Mucosa of descending colon (tissue), 3 donors: ENCODE measurements at regions not wholly inside any gene's neighbourhood (a gene's known extent, or its start where the extent isn't known, plus 50 kb on each side); places are given as distances from the start of the nearest gene placed in this dataset.

Source experiments
- ATAC-seq: fragments of 200-7000 bp; cut with Tn5 transposase; one replicate; pipeline ENCODE4 v1.9.1; 2020; ENCODE audit warnings: mild to moderate bottlenecking, moderate library complexity
- DNase-seq, 3 donors: peaks; one replicate each; pipeline ENCODE4 v3.0.0-alpha.2; 2020
- H3K36me3 ChIP-seq: fragments of 200-600 bp; one replicate; pipeline ENCODE4 v1.8.0; 2021; ENCODE audit warnings: low read depth, mild to moderate bottlenecking
- H3K4me1 ChIP-seq: fragments of 200-600 bp; one replicate; pipeline ENCODE4 v1.8.0; 2021; ENCODE audit warnings: low read depth, mild to moderate bottlenecking
- H3K4me3 ChIP-seq: fragments of 200-600 bp; one replicate; pipeline ENCODE4 v1.8.0; 2021; ENCODE audit warnings: mild to moderate bottlenecking
- H3K9me3 ChIP-seq: fragments of 200-600 bp; one replicate; pipeline ENCODE4 v1.8.0; 2021; ENCODE audit warnings: mild to moderate bottlenecking
- CTCF ChIP-seq: fragments of 200-600 bp; IDR thresholded peaks from one replicate; pipeline ENCODE4 v1.8.0; 2022; ENCODE audit warnings: antibody characterized with exemption, mild to moderate bottlenecking
- intact Hi-C, 2 donors: fragments of 100-400 bp; cut with DNase I in 1 of 2; cut with micrococcal nuclease in 1 of 2; formaldehyde crosslinking; loops; one replicate each; pipeline versions ENCODE4 v1.11.0 to v1.11.1; 2022; cut with DNase I, micrococcal nuclease
- donor health status: DM: no; HTN: no; CAD: no; lungs with moderate emphysema.
- donor health status: DM: no; HTN: no; CAD: no.
- donor health status: DM: no; HTN: yes; CAD: no.

DNA sequence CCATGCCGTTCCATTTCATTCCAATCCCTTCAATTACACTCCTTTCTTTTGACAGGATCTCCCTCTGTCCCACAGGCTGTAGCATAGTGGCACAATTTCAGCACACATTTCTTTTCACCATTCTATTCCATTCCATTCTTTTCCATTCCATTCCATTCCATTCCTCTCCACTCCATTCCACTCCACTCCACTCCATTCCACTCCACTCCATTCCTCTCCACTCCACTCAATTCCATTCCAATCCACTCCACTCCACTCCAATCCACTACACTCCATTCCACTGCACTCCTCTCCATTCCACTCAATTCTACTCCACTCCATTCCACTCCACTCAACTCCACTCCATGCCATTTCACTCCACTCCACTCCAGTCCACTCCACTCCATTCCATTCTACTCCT is 1495.1 kb downstream of the TSPY10 start:
- Histone ChIP-seq H3K36me3 (no peaks in the 10 kb centered on the region), H3K4me1 (no peaks in the 10 kb centered on the region), H3K4me3 (no peak overlapping the region), H3K9me3 (peaks cover 26% of the 10 kb centered on the region)
- ATAC-seq, result no peak
- DNase-seq, result no peak
- no peak for TF ChIP-seq CTCF
- intact Hi-C loops, result no loop called here

GRCh38 chrY:11044234-11044883 is 1516.7 kb downstream of the TSPY10 start:
- intact Hi-C loops, result no loop called here
- ATAC-seq, result no peak
- Histone ChIP-seq H3K9me3 (peaks cover 7% of the 10 kb centered on the region), H3K4me1 (no peaks in the 10 kb centered on the region), H3K36me3 (no peaks in the 10 kb centered on the region), H3K4me3 (no peak overlapping the region)
- no peak for DNase-seq
- no peak for TF ChIP-seq CTCF

- no peak for DNase-seq
- H3K4me1 ChIP-seq, result no peaks in the 10 kb centered on the region
- H3K4me3 ChIP-seq, result no peak overlapping the region
- intact Hi-C loops, result no loop called here
- TF ChIP-seq CTCF, result no peak
- H3K36me3 ChIP-seq, result no peaks in the 10 kb centered on the region
- ATAC-seq, result no peak
- no peaks in the 10 kb centered on the region for H3K9me3 ChIP-seq
Measured at GRCh38 chrY:11063486-11063885, 1535.8 kb downstream of the TSPY10 start.

GRCh38 chrY:11063960-11064359 is 1536.3 kb downstream of the TSPY10 start:
- no peak for DNase-seq
- intact Hi-C loops, result no loop called here
- no peak for ATAC-seq
- no peak for TF ChIP-seq CTCF
- Histone ChIP-seq H3K9me3 (no peaks in the 10 kb centered on the region), H3K36me3 (no peaks in the 10 kb centered on the region), H3K4me1 (no peaks in the 10 kb centered on the region), H3K4me3 (no peak overlapping the region)

GRCh38 chrY:11064376-11064775 is 1536.7 kb downstream of the TSPY10 start:
- intact Hi-C loops, result no loop called here
- ATAC-seq (no peak), DNase-seq (no peak)
- H3K4me3 ChIP-seq, result no peak overlapping the region
- no peaks in the 10 kb centered on the region for H3K4me1 ChIP-seq
- H3K36me3 ChIP-seq, result no peaks in the 10 kb centered on the region
- H3K9me3 ChIP-seq, result no peaks in the 10 kb centered on the region
- TF ChIP-seq CTCF, result no peak

DNA sequence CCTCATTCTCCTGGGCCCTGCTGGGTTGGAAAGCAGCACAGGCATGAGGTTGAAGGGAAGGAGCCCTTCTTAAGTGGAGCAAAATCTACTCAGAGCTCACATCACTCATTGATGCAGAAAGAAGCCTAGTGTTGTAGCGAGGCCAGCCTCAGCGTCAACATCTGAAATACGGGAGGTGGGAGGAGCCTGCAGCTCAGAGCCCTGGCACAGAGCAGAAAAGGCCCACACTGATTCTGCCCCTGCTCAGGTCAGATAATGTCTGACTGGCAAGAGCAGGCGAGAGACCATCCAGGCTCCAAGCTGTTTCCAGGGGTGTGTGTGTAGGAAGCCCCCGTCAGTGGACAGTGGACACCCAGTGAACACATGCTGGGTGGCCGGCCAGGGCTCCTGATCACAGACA is 1541.6 kb downstream of the TSPY10 start:
- Histone ChIP-seq H3K4me1 (no peaks in the 10 kb centered on the region), H3K4me3 (no peak overlapping the region), H3K9me3 (no peaks in the 10 kb centered on the region), H3K36me3 (no peaks in the 10 kb centered on the region)
- intact Hi-C loops, result no loop called here
- ATAC-seq, result no peak
- DNase-seq, result no peak
- TF ChIP-seq CTCF, result no peak
